K562 (cell line): ENCODE measurements at regions not wholly inside any gene's neighbourhood (a gene's known extent, or its start where the extent isn't known, plus 50 kb on each side); places are given as distances from the start of the nearest gene placed in this dataset.

Experiments
- CHD4 ChIP-seq: fragments of 200-600 bp; sonication (generic); IDR thresholded peaks from 3 replicates; pipeline ENCODE4 v1.6.1; 2012; ENCODE audit warnings: low read depth, mild to moderate bottlenecking, mixed read lengths, low read length, inconsistent platforms; ENCODE audit not compliant: insufficient read depth, insufficient replicate concordance, poor library complexity, severe bottlenecking
- HNRNPH1 ChIP-seq: fragments of 200-400 bp; formaldehyde crosslinking; optimal IDR thresholded peaks from 2 replicates; pipeline ENCODE3; 2017; ENCODE audit warnings: low read depth, mild to moderate bottlenecking, low read length, moderate library complexity
- MYBL2 ChIP-seq, 2 experiments: fragments of 450-650 bp in 1 of 2; sonication (generic) in 1 of 2; formaldehyde crosslinking in 1 of 2; IDR thresholded peaks; 2 replicates each; pipeline versions ENCODE4 v1.6.1 to v1.8.1; 2017 to 2022; ENCODE audit warnings: borderline replicate concordance in 1 of 2, inconsistent platforms in 1 of 2, low read depth in 1 of 2, mild to moderate bottlenecking in 1 of 2, missing genetic modification reagents in 1 of 2, moderate library complexity in 1 of 2
- PKNOX1 ChIP-seq: fragments of 450-650 bp; IDR thresholded peaks from 2 replicates; pipeline ENCODE4 v1.6.1; 2016
- RBFOX2 ChIP-seq: fragments of 200-400 bp; formaldehyde crosslinking; IDR thresholded peaks from 2 replicates; pipeline ENCODE4 v1.6.1; 2017; ENCODE audit warnings: low read depth, mild to moderate bottlenecking, low read length, moderate library complexity
- STAT5A ChIP-seq: IDR thresholded peaks from 2 replicates; pipeline ENCODE4 v1.6.1; 2012; ENCODE audit warnings: low read length, inconsistent platforms, borderline replicate concordance
- ZKSCAN1 ChIP-seq: fragments of 150-350 bp; IDR thresholded peaks from 2 replicates; pipeline ENCODE4 v1.6.1; 2016; ENCODE audit warnings: low read depth, low read length
- ZNF398 ChIP-seq: fragments of 250-450 bp; sonication (Bioruptor Pico); IDR thresholded peaks from 2 replicates; pipeline ENCODE4 v1.8.0; 2021; ENCODE audit warnings: moderate library complexity, mild to moderate bottlenecking, inconsistent platforms

- TF ChIP-seq STAT5A (no peak), CHD4 (no peak), MYBL2 (IDR thresholded peaks at IDR 0.05; ENCODE audit: low read depth) (no peak), MYBL2 (CRISPR knock-in tag; IDR thresholded peaks at IDR 0.05; ENCODE audit: borderline replicate concordance) (no peak), PKNOX1 (no peak), ZKSCAN1 (no peak), RBFOX2 (no peak), HNRNPH1 (no peak), ZNF398 (CRISPR knock-in tag) (no peak)
Measured at GRCh38 chr21:35410656-35411055, 361.6 kb upstream of the RUNX1 start (continued).
